ENCODE measurements at regions not wholly inside any gene's neighbourhood (a gene's known extent, or its start where the extent isn't known, plus 50 kb on each side); places are given as distances from the start of the nearest gene placed in this dataset.

DNA sequence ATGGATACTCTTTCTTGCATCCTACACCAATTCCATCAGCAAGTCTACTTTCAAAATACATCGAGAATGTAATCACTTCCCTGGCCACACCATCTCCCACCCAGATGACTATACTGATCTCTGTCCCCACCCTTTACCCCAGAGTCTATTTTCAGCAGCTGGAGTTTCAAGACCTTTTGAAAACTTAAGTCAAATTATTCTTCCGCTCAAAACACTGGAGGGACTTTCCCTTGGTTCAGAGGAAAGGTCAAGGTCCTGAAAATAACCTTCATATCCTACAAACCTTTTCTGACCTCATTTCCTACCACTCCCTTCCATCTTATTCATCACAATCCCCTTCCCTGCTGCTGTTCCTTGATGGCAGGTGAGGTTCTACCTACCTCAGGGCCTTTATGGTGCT lies 58.8 kb upstream of the LYPD6 start (continued):
- TF ChIP-seq ZBTB33 (IDR thresholded peaks at IDR 0.05) = no peak
- TF ChIP-seq GABPA (IDR thresholded peaks at IDR 0.05; ENCODE audit: low read depth) = 0 out of 2 replicates have a peak, but pooled peaks have one; percentile 19
- no peak for TF ChIP-seq MYC (IDR thresholded peaks at IDR 0.05; ENCODE audit: insufficient read depth, insufficient read length, insufficient replicate concordance, low read length, severe bottlenecking)
- TF ChIP-seq NFYB (IDR thresholded peaks at IDR 0.05; ENCODE audit: insufficient read depth, low read depth, low read length) = no peak
- peak; percentile 47 to 53; a peak in 3 of 4 replicates for TF ChIP-seq IKZF2 (IDR thresholded peaks at IDR 0.05)
- peak; percentile 65 for TF ChIP-seq NR2F1 (conservative IDR thresholded peaks at IDR 0.05)

- Histone ChIP-seq H3K9me3 (replicated peaks; ENCODE audit: control insufficient read depth, insufficient read depth, low read length) (no peaks in the 10 kb centered on the region; the same call in 2 of the 3 replicates), H2AFZ (ENCODE audit: control insufficient read depth, low read depth, low read length) (peak overlapping the region; percentile 25), H3K79me2 (ENCODE audit: control insufficient read depth, insufficient read depth, low read length) (no peaks in the 10 kb centered on the region), H3K4me2 (ENCODE audit: control insufficient read depth, insufficient read depth) (no peak overlapping the region), H3K27me3 (replicated peaks in 1 of 2; ENCODE audit: control insufficient read depth in 2 of 2, insufficient read depth in 2 of 2, low read length in 1 of 2) (no peaks in the 10 kb centered on the region), H3K36me3 (ENCODE audit: control insufficient read depth in 2 of 2, insufficient read depth in 2 of 2, low read length in 1 of 2) (no peaks in the 10 kb centered on the region), H4K20me1 (ENCODE audit: control insufficient read depth, insufficient read depth) (no peaks in the 10 kb centered on the region), H3K4me3 (no peak overlapping the region), H3K9ac (ENCODE audit: control insufficient read depth, insufficient read depth, low read length) (no peak overlapping the region), H3K27ac (ENCODE audit: control insufficient read depth, insufficient read depth) (no peak overlapping the region), H3K4me1 (ENCODE audit: control insufficient read depth, insufficient read depth, low read length) (no peaks in the 10 kb centered on the region)
- BruUV-seq (replicated peaks) = no TSS peak
- TF ChIP-seq JUNB (IDR thresholded peaks at IDR 0.05) (0 out of 2 replicates have a peak, but pooled peaks have one; percentile 10), SUPT20H (IDR thresholded peaks at IDR 0.05; ENCODE audit: borderline replicate concordance, control insufficient read depth, low read depth, low read length) (no peak)
- no peak for FAIRE-seq
- ChIA-PET POLR2A (no interaction called here), RAD21 (ENCODE audit: unreplicated experiment) (no interaction called here), CTCF (interaction anchor here (0.6 kb wide), 1 partner anchor 106 kb away, joined by 3 read pairs; no protein-coding TSS in a partner anchor), SMC1A (ENCODE audit: uncharacterized antibody, unreplicated experiment) (no interaction called here)
- DNase-seq (ENCODE audit: low read depth, low spot score) = no peak
- 55% methylated on average over 7 of the region's 7 CpGs for WGBS (ENCODE audit: insufficient coverage, insufficient replicate concordance, low lambda C conversion rate, missing lambda C conversion rate)
- intact Hi-C loops (cut with micrococcal nuclease; ENCODE audit: unreplicated experiment) (no loop called here), in situ Hi-C loops (cut with MboI) (no loop called here)
- no peak; the same call in 2 of the 3 replicates for ATAC-seq
Observed at GRCh38 chr2:149278161-149278871, 52.1 kb upstream of the LYPD6 start.
